Fibroblast of mammary gland (primary cell): ENCODE measurements at regions not wholly inside any gene's neighbourhood (a gene's known extent, or its start where the extent isn't known, plus 50 kb on each side); places are given as distances from the start of the nearest gene placed in this dataset.

Experiments
- DNase-seq: peaks from one replicate; pipeline ENCODE4 v3.0.0-alpha.2; 2010; ENCODE audit warnings: low read depth
- H3K4me3 ChIP-seq: 2 replicates; pipeline ENCODE4 v1.5.1; 2011; ENCODE audit warnings: low read depth, mild to moderate bottlenecking, low read length, moderate library complexity; ENCODE audit not compliant: control insufficient read depth
- TF ChIP-seq, protein P1 (sequence below): conservative IDR thresholded peaks from 2 replicates; pipeline ENCODE4 v1.5.1; 2011; ENCODE audit warnings: low read depth, low read length, inconsistent platforms; ENCODE audit not compliant: control insufficient read depth, insufficient read depth

DNA sequence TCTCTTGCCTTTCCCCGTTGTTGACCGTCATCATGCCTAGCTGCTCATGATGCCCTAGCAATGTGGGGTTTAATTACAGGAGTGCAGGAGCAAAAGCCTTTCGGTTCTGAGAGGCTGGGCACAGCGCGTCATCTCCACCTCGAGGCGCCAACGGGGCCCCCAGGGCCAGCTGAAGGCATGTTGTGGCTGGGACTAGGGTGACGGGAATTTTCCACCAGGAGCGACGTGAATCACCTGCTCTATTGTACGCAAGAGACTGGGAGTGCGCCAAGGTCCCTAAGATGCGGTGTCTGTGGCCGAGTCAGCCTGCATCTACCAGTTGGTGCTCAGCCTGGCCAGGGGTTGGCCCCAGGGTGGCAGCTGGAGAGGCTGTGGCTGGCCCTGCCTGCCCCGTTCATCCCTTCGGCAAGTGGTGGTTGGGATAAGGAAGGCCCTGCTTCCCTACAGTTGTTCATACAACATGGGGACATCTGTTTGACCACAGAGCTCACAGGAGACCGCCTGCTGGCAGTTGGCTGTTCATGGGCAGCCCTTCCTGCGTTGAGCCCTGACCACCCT is 1175.6 kb downstream of the BRD1 start:
- DNase-seq: no peak
- TF ChIP-seq, protein P1, sequence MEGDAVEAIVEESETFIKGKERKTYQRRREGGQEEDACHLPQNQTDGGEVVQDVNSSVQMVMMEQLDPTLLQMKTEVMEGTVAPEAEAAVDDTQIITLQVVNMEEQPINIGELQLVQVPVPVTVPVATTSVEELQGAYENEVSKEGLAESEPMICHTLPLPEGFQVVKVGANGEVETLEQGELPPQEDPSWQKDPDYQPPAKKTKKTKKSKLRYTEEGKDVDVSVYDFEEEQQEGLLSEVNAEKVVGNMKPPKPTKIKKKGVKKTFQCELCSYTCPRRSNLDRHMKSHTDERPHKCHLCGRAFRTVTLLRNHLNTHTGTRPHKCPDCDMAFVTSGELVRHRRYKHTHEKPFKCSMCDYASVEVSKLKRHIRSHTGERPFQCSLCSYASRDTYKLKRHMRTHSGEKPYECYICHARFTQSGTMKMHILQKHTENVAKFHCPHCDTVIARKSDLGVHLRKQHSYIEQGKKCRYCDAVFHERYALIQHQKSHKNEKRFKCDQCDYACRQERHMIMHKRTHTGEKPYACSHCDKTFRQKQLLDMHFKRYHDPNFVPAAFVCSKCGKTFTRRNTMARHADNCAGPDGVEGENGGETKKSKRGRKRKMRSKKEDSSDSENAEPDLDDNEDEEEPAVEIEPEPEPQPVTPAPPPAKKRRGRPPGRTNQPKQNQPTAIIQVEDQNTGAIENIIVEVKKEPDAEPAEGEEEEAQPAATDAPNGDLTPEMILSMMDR: no peak
- H3K4me3 ChIP-seq: no peak overlapping the region

DNA sequence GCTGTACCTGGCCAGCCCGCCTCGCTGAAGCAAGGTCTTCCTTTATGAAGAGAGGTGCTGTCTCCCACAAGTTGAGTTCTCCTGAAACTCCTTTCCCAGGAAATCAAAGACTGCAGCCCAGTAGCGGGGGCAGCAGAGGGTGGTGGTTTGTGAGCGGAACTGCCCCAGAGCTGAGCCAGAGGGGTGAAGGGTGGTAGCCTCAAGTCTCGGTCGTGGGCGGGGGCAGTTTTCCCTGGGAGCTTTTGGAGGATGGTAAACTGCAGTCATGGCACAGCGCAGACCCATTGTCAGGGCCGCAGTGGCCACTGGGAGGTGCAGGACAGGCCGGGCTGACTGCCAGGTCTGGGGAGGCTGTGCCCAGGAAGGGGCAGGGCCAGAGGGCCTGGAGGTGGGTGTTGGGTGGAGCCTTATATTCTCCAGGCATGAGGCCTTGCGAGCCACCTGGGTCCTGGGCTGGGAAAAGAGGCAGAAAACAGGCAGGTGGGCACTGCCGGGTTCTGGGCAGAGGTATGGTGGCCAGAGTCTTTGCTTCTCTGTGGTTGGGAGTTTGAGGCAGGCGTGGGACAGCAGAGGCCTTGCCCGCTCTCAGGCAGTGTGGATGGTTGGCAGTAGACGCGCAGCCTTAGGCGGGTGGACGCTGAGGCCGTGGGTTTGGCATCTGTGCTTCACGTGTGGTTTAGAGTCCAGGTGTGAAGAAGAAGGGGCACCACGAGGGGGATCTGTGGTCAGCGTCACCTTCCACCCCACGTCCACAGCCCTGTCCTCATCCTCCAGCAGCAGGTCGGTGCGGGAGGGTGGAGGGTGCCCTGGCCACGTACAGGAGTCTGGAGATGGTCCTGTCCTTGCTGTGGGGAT is 1176.4 kb downstream of the BRD1 start:
- no peak for DNase-seq
- H3K4me3 ChIP-seq: no peak overlapping the region
- TF ChIP-seq, protein P1: no peak

DNA sequence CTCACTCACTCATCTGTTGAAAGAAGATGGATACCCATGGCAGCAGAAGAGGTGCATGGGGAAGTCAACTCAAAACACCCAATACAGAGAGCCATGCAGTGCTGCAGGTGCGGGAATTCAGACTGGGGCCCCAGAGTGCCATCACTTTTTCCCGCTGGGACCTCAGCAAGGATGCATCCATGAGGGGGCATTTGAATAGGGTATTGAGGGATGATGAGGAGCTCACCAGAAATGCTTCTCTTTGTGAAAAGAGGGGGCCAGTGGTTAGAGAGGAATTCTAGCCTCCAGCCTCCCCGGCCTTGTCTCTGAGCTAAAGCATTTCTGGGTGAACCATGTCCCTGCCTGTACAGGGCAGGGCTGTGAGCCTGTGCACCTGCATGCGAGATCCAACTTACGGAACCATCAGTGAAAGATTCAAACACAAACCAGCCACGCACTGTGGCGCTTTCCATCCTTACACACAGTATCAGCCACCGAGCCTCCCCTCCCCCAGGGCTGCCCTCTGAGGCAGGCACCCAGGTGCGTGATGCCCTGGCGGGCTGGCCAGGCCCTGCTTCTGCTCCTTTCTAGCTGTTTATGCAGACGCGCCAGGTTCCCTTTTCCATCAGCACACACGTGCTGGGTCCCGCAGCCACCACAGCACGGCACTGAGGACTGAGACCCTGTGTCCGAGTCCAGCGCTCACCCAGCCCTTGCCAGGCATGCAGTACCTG is 1177.2 kb downstream of the BRD1 start:
- DNase-seq: no peak
- no peak overlapping the region for H3K4me3 ChIP-seq
- TF ChIP-seq, protein P1: no peak

DNA sequence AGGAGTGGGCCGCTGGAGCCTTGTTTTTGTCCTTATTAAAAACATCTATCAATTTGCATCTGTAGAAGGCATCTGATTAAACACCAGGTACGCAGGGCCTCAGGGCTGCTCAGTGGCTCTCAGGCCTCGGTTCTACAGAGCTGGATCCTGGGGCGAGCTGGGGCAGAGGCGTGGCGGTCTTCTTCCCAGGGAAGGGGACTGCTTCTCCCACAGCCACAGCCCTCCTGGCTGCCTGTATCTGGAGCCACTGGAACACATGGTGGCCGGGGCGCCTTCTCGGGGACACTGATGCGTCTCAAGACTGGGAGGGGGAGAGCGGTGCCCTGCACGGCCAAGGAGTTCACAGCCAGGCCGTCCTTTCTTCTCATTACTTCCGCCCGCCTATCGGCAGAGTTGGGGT is 1178.2 kb downstream of the BRD1 start:
- no peak for DNase-seq
- no peak overlapping the region for H3K4me3 ChIP-seq
- TF ChIP-seq, protein P1: no peak

DNA sequence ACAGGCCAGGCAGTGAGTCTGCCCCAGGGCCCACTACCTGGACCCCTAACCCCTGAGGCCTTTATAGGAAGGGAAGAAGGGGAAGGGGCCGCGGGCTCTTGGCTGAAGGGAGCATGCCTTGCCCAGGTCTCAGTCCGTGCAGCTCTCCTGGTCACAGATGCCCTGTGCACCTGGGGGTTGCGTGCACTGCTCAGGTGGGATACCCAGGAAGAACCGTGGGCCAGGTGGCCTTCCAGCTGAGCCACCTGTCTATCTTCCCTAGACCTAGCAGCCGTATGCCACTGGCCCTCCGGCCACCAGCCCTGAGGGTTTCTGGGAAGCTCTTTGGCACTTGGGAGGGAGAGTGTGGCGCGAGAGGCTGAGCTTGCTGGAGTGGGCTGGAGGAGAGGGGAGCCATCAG is 1178.6 kb downstream of the BRD1 start:
- H3K4me3 ChIP-seq: no peak overlapping the region
- TF ChIP-seq, protein P1: no peak
- DNase-seq: no peak

DNA sequence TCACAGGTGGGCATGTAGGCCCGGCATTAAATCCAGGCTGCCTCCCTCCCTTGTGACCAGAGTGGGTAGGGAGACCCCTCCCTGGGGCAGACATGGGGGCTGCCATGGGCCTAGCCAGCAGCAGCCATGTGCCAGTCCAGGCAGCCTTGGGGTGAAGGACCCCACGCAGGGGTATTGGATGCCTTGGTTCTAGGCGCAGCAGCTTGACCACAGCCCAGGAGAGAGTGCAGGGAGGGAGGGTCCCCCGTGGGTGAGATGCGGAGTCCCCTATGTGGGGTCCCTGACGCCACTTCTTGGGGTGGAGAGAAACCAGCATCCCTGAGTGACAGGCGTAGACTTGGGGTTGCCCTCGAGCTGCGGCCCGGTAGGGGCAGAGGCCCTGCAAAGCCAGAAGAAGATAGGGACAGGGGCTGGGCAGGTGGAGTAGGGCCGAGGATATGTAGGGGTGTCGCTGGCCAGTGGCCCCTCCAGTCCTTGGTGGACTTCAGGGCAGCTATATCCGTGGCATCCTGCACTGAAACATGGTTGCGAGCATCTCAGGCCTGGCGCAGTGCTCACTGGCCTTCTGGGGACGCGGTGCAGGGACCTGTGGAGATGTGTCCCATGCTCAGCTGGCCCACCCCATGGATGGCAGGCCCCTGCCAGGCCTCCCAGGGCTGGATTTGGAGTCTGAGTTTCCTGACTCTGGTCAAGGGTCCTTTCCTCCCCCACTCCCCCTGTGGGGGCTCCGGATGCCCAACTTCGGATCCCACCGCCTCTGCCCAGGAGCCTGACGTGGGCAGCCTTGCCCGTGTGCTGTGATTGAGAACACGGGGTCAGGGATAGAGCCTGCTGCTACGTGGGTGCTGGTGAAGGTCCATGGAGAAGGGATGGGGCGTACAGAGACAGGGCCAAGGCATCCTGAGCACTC is 1179.8 kb downstream of the BRD1 start:
- H3K4me3 ChIP-seq: no peak overlapping the region
- DNase-seq: no peak
- TF ChIP-seq, protein P1: no peak
